Adrenal gland (tissue), 9 donors: ENCODE measurements at regions not wholly inside any gene's neighbourhood (a gene's known extent, or its start where the extent isn't known, plus 50 kb on each side); places are given as distances from the start of the nearest gene placed in this dataset.

ENCODE experiments used
- DNase-seq, 7 donors: peaks; one replicate each; pipeline ENCODE4 v3.0.0-alpha.2; 2019 to 2020
- H3K27ac ChIP-seq, 5 donors: fragments of 200-600 bp; sonication (generic) in 4 of 5; 1 replicate in 3 of 5; 2 replicates in 2 of 5; pipeline versions ENCODE4 v1.5.1 to v1.8.0; 2016 to 2020; ENCODE audit warnings: mild to moderate bottlenecking in 1 of 5
- H3K27me3 ChIP-seq: fragments of 200-600 bp; 2 replicates; pipeline ENCODE4 v1.8.0; 2021
- H3K36me3 ChIP-seq, 2 donors: fragments of 200-600 bp; replicated peaks in 1 of 2; 1 replicate in 1 of 2; 2 replicates in 1 of 2; pipeline versions ENCODE4 v1.5.1 to v1.8.0; 2018 to 2022
- H3K4me1 ChIP-seq, 2 donors: fragments of 200-600 bp; replicated peaks in 1 of 2; 1 replicate in 1 of 2; 2 replicates in 1 of 2; pipeline versions ENCODE4 v1.5.1 to v1.8.0; 2018 to 2021
- H3K4me3 ChIP-seq, 4 donors: fragments of 200-600 bp; sonication (generic) in 3 of 4; one replicate each; pipeline ENCODE4 v1.5.1; 2016 to 2018
- H3K9me3 ChIP-seq, 3 donors: fragments of 200-600 bp; sonication (generic) in 1 of 3; replicated peaks in 1 of 3; 1 replicate in 2 of 3; 2 replicates in 1 of 3; pipeline versions ENCODE4 v1.5.1 to v1.8.0; 2016 to 2021
- POLR2A ChIP-seq, 2 donors: fragments of 450-650 bp; IDR thresholded peaks; one replicate each; pipeline ENCODE4 v1.6.1; 2017; ENCODE audit warnings: antibody characterized with exemption in 2 of 2, mild to moderate bottlenecking in 2 of 2, moderate library complexity in 1 of 2
- WGBS, 4 donors: extraction: QIAGEN DNeasy Blood & Tissue Kit in 2 of 4; methylation state at CpG; one replicate each; pipeline versions ENCODE4 v1.1.5 to v1.1.7; 2013 to 2017; 5-methylcytosine and 5-hydroxymethylcytosine counted together
- intact Hi-C, 2 donors: fragments of 100-400 bp; cut with DNase I; formaldehyde crosslinking; loops; one replicate each; pipeline versions ENCODE4 v1.14.1 to v1.15.0; 2022 to 2023
- TF ChIP-seq, protein P1 (sequence below), 6 experiments: fragments of 450-650 bp in 4 of 6; fragments of 200-600 bp in 2 of 6; sonication (generic) in 1 of 6; IDR thresholded peaks; 1 replicate in 5 of 6; 2 replicates in 1 of 6; pipeline versions ENCODE4 v1.5.1 to v1.8.0; 2016 to 2021; ENCODE audit warnings: antibody characterized with exemption in 6 of 6, mild to moderate bottlenecking in 2 of 6, moderate library complexity in 1 of 6
- donor health status: healthy with polysubstance abuse.
- donor health status: Bipolar disorder and iron deficiency.
- donor health status: DM: yes; HTN: yes; CAD: no.
- donor health status: DM: no; HTN: no; CAD: no.
- donor health status: DM: no; HTN: no; CAD: no.

DNA sequence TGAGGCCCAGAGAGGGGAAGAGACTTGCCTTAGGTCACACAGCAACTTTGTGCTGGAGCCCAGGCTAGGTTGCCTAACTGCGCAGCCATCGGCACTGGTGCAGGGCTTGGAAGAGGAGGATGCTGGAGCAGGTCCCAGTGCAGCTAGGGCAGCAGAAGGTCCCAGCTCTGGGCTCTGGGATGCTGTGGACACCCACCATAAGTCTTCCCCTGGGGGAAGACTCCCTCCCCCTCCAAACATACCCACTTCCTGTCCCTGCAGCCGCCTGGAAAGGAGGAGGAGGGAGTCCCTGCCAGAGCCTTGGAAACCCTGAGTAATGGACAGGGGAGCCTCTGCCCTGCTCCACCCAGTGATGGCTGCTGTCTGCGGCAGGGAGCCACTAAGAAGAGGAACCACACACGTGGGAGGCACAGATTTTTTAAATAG is 93.6 kb downstream of the NCR2 start:
- Histone ChIP-seq H3K27ac (peak overlapping the region in 2 of 5 donors; percentile 8 to 74), H3K9me3 (no peaks in the 10 kb centered on the region), H3K4me3 (no peak overlapping the region), H3K27me3 (peaks cover 25% of the 10 kb centered on the region), H3K36me3 (no peaks in the 10 kb centered on the region), H3K4me1 (peaks cover 0 to 11% of the 10 kb centered on the region in 2 donors)
- TF ChIP-seq, protein P1, sequence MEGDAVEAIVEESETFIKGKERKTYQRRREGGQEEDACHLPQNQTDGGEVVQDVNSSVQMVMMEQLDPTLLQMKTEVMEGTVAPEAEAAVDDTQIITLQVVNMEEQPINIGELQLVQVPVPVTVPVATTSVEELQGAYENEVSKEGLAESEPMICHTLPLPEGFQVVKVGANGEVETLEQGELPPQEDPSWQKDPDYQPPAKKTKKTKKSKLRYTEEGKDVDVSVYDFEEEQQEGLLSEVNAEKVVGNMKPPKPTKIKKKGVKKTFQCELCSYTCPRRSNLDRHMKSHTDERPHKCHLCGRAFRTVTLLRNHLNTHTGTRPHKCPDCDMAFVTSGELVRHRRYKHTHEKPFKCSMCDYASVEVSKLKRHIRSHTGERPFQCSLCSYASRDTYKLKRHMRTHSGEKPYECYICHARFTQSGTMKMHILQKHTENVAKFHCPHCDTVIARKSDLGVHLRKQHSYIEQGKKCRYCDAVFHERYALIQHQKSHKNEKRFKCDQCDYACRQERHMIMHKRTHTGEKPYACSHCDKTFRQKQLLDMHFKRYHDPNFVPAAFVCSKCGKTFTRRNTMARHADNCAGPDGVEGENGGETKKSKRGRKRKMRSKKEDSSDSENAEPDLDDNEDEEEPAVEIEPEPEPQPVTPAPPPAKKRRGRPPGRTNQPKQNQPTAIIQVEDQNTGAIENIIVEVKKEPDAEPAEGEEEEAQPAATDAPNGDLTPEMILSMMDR (IDR thresholded peaks at IDR 0.05), result no peak
- no peak for TF ChIP-seq POLR2A (IDR thresholded peaks at IDR 0.05)
- peak in 3 of 7 donors; percentile 19 to 23 (median 20) for DNase-seq
- 27 to 45% (median 38%) methylated on average over 4 to 5 of the region's 5 CpGs for WGBS, 4 donors
- intact Hi-C loops, result loop anchor here in 1 of 2 donors (10.0 kb wide), 1 partner anchor 256 kb away; no protein-coding TSS in a partner anchor

GRCh38 chr6:41429506-41430504 is 94.4 kb downstream of the NCR2 start:
- 73 to 75% (median 74%) methylated on average over 14 of the region's 14 CpGs for WGBS, 4 donors
- Histone ChIP-seq H3K27me3 (peaks cover 25% of the 10 kb centered on the region), H3K27ac (peak overlapping the region in 1 of 5 donors; percentile 8), H3K4me1 (peaks cover 0 to 11% of the 10 kb centered on the region in 2 donors), H3K9me3 (no peaks in the 10 kb centered on the region), H3K36me3 (no peaks in the 10 kb centered on the region), H3K4me3 (no peak overlapping the region)
- no peak for TF ChIP-seq POLR2A (IDR thresholded peaks at IDR 0.05)
- TF ChIP-seq, protein P1 (IDR thresholded peaks at IDR 0.05), result no peak
- DNase-seq, result no peak
- intact Hi-C loops, result loop anchor here in 1 of 2 donors (10.0 kb wide), 1 partner anchor 255 kb away; no protein-coding TSS in a partner anchor

DNA sequence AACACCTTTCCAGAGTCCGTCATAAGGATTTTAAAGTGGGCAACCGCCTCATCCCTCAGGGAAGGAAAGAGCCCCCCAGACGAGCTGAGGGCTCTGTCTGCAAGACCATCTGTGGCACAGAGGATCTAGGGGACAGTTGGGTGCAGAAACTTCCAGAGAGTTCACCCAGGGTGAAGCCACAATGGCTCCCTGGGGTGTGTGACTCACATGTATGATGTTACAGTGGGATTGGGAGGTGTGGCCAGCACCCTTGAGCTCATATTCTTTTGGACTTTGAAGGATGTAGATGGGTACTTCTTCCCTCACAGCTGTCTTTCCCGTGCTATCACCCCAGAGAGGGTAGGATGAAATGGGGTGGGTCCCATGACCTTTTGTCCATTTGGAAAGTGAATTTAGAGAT is 95.5 kb downstream of the NCR2 start:
- H3K4me3 ChIP-seq, result no peak overlapping the region
- no peaks in the 10 kb centered on the region for H3K9me3 ChIP-seq
- H3K4me1 ChIP-seq, result peaks cover 0 to 11% of the 10 kb centered on the region in 2 donors
- peak in 3 of 7 donors; percentile 25 to 54 (median 26) for DNase-seq
- no peak overlapping the region for H3K27ac ChIP-seq
- H3K27me3 ChIP-seq, result peaks cover 25% of the 10 kb centered on the region
- intact Hi-C loops, result no loop called here
- TF ChIP-seq, protein P1 (IDR thresholded peaks at IDR 0.05), result no peak
- TF ChIP-seq POLR2A (IDR thresholded peaks at IDR 0.05), result no peak
- WGBS, 4 donors, result 70 to 83% (median 72%) methylated on average over 4 of the region's 4 CpGs
- no peaks in the 10 kb centered on the region for H3K36me3 ChIP-seq

DNA sequence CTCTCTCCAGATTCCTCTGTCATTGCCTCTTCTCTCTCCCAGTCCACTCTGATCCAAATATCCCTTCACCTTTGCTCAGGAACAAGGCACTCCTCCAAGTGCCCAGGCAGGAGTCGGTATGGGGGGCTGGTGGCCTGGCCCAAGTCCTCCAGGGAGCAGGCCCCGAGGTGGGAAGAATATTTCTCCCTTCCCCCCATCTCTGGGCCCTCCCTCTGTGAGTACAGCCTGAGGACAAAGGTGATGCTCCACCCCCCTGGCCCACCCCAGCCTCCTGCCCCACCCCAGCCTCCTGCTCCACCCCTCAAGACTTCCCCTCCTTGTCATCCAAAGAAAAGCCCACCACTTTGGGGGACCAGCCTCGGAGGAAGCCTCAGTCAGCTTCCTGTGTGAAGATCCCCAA is 96.9 kb downstream of the NCR2 start:
- intact Hi-C loops, result no loop called here
- Histone ChIP-seq H3K27me3 (peaks cover 20% of the 10 kb centered on the region), H3K4me1 (peaks cover 0 to 11% of the 10 kb centered on the region in 2 donors), H3K27ac (no peak overlapping the region), H3K9me3 (no peaks in the 10 kb centered on the region), H3K4me3 (no peak overlapping the region), H3K36me3 (no peaks in the 10 kb centered on the region)
- WGBS, 4 donors, result 59 to 81% (median 61%) methylated on average over 2 to 3 of the region's 3 CpGs
- no peak for DNase-seq
- TF ChIP-seq POLR2A (IDR thresholded peaks at IDR 0.05), result no peak
- TF ChIP-seq, protein P1 (IDR thresholded peaks at IDR 0.05), result no peak
